Femur (tissue), 1 donor: ENCODE measurements at regions not wholly inside any gene's neighbourhood (a gene's known extent, or its start where the extent isn't known, plus 50 kb on each side); places are given as distances from the start of the nearest gene placed in this dataset.
"Not testable (repeated sequence)": the region's sequence is repeated elsewhere in the genome, so short reads cannot be mapped to it uniquely, and the experiment has no call there.

Source experiments
- DNase-seq: peaks from one replicate; pipeline ENCODE4 v3.0.0-alpha.2; 2017

GRCh38 chr4:156298230-156298629 lies 344.6 kb upstream of the CTSO start:
- DNase-seq = peak; percentile 79

DNA sequence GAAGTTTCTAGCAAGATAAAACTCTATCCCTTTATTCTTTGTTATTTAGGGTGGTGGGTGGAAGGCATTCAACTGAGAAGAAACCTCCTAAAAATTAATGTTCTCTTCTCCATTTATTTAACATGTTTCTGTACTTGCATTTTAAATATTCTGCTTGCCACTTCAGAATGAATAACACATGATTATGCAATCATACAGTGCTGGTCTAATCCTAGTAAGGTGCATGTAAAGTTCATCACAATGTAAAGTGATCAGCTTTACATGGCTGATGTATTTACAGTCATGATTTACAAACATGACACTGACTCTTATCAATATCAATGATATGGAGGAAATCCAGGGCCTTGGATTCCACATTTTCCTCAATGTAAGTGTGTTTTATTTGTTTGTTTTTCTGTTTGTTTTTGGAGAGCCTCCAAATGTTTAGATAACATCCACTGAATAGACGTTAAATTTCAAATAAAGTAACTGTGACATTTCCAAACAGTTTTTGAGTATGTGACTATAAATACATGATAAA lies 342.1 kb upstream of the CTSO start:
- no peak for DNase-seq

DNA sequence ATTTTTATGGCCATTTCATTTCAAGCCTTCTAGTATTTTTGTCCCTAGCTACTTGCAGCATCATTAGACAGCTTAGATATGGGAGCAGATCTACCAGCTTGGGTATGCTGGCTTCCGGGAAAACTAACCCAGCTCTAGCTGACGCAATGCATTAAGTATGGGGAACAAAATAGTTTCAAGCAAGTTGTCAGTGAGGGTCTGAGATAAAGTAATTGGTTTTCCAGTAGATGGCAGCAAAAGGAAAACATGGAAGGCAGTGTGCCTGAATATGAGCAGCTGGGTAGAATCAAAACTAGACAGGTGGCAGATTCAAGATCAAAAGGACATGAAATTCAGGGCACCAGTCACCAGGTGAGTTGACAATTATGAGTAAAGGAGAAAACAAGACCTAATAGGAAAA lies 340.9 kb upstream of the CTSO start:
- peak; percentile 28 for DNase-seq

GRCh38 chr4:156293657-156294297 lies 340.1 kb upstream of the CTSO start:
- no peak for DNase-seq

DNA sequence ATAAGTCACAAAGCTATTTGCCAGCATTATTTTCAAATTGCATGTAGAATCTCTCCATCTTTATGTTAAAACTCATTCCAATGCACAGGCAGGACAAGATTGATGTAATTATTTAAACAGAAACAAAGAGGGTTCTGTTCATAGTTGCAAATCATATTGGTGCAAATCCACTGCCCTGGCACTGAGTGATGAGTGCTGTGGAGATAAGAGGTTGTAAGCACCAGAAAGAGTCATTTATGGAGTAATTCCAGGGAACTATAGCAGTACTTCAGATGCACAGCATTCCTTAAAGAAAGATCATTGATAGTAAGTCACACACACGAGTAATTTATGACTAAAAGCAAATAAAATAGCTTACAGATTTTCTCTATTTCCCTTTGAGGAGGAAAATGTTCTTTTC lies 337.7 kb upstream of the CTSO start:
- no peak for DNase-seq

DNA sequence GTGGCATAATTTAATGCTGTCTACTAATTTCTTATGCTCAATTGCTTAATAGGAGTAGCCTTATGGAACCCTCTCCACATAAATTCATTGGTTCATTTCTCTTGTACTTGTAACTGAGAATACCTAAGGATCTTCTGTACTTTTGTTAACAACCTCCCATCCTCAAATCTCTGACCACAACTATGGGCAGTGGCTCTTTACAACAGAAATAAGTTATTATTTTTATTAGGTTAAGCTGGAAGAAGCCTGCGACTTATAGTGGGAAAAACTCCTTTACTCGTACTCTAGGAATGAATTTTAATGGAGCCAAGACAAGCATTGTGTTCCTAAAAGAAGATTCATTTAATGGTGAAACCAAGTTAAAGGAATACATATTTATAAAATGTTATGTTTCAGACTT lies 337.1 kb upstream of the CTSO start:
- DNase-seq = no peak

- not testable (repeated sequence) for DNase-seq
Observed at GRCh38 chr4:156290026-156290425, 336.4 kb upstream of the CTSO start.

DNA sequence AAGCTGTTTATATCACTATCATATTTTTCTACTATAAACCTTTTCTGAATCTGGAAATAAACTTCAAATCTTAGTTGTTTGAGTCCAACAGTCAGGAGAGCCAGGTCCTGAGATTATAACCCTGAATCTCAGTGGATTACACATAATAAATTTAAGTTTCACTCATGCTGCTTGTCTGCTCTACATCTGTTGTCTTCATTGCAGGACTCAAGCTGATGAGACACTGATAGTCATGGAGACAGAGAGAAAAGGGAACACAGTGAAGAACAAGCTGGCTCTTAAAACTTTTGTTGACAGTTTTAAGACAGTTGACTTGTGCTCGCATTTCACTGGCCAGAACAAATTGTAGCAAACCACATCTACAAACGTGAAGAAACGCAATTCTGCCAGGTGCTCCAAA lies 327.0 kb upstream of the CTSO start:
- no peak for DNase-seq

DNA sequence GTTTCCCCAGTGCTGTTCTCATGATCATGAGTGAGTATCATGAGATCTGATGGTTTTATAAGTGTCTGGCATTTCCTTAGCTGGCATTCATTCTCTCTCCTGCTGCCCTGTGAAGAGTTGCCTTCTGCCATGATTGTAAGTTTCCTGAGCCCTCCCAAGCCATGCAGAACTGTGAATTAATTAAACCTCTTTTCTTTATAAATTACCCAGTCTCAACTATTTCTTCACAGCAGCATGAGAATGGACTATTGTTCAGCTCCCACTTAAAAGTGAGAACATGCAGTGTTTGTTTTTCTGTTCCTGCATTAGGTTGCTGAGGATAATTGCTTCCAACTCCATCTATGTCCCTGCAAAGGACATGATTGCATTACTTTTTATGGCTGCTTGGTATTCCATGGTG lies 311.7 kb upstream of the CTSO start:
- DNase-seq = no peak

- no peak for DNase-seq
Observed at GRCh38 chr4:156261230-156261629, 307.6 kb upstream of the CTSO start.

DNA sequence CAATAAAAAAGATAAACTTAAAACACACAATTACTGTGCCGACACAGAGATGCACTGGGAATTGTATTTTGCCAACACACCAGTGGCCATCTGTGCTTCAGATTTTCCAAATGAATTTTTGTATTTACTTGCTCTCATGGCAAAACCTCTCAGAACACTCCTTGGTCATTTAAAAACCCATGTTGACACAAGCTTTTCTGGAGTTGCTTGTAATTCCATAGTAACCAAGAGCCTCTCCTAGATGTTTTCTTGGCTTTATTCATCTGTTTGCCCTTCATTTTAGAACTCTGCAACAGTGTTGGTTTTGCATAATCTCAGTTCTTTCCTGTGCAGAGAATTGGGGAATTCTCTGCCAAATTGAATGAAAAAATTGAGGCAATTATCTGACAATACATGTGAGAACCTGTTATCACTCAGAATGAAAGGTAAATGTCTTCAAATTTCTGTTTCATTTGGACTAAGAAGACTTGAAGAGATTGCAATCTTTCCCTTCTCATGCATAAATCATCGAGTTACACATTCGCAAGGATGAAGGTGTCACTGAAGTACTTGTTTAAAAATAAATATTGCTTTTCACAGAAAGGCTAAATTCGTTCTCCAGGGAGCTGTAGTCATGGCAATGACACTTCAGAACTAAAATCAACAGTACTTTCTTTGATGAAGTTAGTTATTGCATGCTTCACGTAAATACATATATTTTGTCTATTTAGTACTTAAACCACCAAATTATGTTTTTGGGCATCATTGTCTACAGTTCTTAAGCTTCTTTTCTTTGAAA lies 301.8 kb upstream of the CTSO start:
- DNase-seq = no peak

GRCh38 chr4:156252358-156252921 lies 298.8 kb upstream of the CTSO start:
- DNase-seq = no peak

DNA sequence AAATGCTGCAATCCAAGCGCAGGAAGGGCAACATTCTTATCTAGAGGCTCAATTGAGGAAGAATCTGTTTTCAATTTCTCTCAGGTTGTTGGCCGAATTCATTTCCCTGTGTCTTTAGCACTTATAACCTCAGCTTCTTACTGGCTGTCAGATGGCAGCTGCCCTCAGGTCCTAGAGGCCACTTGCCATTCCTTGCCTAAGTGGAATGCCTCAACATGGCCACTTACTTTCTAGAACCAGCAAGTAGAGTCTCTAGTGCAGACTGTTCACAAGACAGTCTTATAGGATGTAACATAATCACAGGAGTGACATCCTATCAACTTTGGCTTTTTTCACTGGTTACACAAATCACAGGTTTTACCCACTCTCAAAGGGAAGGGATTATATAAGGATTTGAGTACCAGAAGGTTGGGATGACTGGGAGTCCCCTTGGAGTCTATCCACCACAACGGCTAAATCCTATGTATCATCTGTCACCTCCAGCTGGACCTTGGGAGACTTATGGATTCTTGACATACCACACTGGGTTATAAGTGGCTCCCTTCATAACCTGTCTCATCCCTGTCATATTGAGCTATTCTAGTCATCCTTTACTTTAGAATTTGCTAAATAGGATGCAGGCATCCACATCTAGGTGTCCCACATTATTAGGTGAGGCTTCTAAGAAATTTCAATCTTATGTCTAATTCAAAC lies 297.9 kb upstream of the CTSO start:
- no peak for DNase-seq

DNA sequence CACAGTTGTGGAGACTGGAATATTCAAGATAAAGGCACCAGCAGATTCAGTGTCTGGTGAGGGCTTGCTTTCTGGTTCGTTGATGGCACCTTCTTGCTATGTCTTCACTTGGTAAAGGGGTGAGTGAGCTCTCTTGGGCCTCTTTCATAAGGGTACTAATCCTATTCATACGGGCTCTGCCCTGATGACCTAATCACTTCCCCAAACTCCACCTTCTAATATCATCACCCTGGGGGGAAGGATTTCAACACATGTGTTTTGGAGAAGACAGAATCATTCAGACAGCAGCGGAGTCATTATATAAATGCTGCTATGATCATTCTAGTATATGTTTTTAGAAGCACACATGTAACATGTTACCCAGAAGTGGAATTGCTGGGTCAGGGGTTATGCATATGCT lies 295.3 kb upstream of the CTSO start:
- no peak for DNase-seq

DNA sequence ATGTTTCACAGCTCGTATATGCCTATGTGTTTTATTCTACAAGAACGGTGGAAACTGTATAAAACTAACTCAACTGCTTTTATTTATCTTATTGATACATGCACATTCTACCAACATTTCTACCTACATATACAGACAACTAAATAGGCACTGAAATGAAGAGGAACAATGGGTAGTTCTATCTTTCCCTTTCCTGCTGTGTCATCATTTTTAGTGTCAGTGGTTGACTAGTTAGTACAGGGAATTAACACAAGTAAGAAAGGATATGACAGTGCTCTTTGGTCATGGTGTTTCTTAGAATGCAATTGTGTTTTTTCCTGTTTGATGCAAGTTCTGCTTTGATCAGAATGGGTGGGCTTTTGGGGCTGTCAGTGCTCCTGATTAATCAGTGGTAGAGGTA lies 293.8 kb upstream of the CTSO start:
- no peak for DNase-seq

GRCh38 chr4:156243015-156243414 lies 289.3 kb upstream of the CTSO start:
- DNase-seq = no peak

DNA sequence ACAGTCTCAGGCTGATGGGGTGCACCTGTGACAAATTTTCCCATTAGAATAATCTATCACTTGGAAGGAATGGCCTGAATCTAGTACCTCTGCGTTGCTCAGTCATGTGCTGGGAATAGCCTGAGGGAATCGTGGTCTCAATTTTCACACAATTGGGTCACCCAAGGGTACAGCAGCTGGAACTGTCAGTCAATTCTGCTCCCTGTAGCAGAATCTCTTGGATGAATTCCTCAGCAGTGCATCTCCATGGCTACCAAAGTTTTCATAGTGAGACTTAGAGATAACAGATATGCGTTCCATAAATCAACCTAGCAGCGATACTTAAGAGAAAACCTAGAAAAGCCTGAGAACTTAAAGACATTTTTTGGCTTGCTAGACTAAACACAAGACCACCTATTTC lies 288.7 kb upstream of the CTSO start:
- DNase-seq = peak; percentile 24

DNA sequence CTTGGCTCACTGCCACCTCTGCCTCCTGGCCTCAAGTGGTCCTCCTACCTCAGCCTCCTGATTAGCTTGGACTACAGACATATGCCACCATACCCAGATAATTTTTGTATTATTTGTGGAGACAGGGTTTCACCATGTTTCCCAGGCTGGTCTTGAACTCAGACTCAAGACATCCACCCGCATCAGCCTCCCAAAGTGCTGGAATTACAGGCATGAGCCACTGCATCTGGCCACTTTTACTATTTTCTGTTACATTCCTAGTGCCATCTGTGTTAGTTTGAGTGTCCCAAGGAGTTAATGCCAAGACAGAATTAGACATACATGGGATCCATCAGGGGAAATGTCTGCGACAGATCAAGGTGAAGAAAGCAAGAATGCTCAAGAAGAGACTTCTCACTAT lies 288.2 kb upstream of the CTSO start:
- no peak for DNase-seq

DNA sequence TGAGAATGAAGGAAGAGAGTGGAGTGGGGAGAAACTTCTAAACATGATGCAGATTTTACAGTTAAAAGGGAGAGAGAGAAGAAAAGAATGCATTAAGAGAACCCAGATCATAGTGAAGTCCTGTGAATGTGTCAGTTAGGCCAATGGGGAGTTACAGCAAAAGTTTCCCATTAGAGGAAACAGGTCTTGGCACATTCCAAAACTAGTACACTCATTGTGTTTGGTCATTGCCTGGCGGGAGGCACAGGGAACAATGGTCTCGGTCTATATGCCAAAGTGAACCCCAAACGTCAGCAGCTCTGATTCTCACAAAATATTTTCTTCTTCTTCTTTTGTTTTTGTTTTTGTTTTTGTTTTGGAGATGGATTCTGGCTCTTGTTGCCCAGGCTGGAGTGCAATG lies 284.5 kb upstream of the CTSO start:
- no peak for DNase-seq

- DNase-seq = no peak
Observed at GRCh38 chr4:156237231-156237630, 283.6 kb upstream of the CTSO start.

- no peak for DNase-seq
Observed at GRCh38 chr4:156230176-156230575, 276.5 kb upstream of the CTSO start.

GRCh38 chr4:156228676-156229075 lies 275.0 kb upstream of the CTSO start:
- no peak for DNase-seq

- no peak for DNase-seq
Observed at GRCh38 chr4:156227321-156227720, 273.7 kb upstream of the CTSO start.

- no peak for DNase-seq
Observed at GRCh38 chr4:156223985-156224384, 270.3 kb upstream of the CTSO start.
